SHP77 treated with DMSO at 0.1 percent for 48 hours (cell line): ENCODE measurements at regions not wholly inside any gene's neighbourhood (a gene's known extent, or its start where the extent isn't known, plus 50 kb on each side); places are given as distances from the start of the nearest gene placed in this dataset.
"Not testable (repeated sequence)": the region's sequence is repeated elsewhere in the genome, so short reads cannot be mapped to it uniquely, and the experiment has no call there.

Experiments used
- DNase-seq: peaks from one replicate; lab custom pipeline; 2025; lab: John Stamatoyannopoulos, UW

- DNase-seq: no peak
These were observed 80.0 kb downstream of the METRNL start for GRCh38 chr17:83159204-83160049.

GRCh38 chr17:83160443-83161297 lies 81.3 kb downstream of the METRNL start:
- no peak for DNase-seq

- DNase-seq: no peak
These were observed 82.1 kb downstream of the METRNL start for GRCh38 chr17:83161298-83162034.

- no peak for DNase-seq
These were observed 82.8 kb downstream of the METRNL start for GRCh38 chr17:83162035-83162745.

- DNase-seq: no peak
These were observed 85.1 kb downstream of the METRNL start for GRCh38 chr17:83164490-83164889.

- no peak for DNase-seq
These were observed 91.3 kb downstream of the METRNL start for GRCh38 chr17:83170571-83171260.

GRCh38 chr17:83171661-83172060 lies 92.3 kb downstream of the METRNL start:
- no peak for DNase-seq

- not testable (repeated sequence) for DNase-seq
These were observed 92.7 kb downstream of the METRNL start for GRCh38 chr17:83172099-83172498.

- not testable (repeated sequence) for DNase-seq
These were observed 93.2 kb downstream of the METRNL start for GRCh38 chr17:83172646-83173045.

- DNase-seq: not testable (repeated sequence)
These were observed 93.9 kb downstream of the METRNL start for GRCh38 chr17:83173180-83173913.

- no peak for DNase-seq
These were observed 94.5 kb downstream of the METRNL start for GRCh38 chr17:83173914-83174361.

GRCh38 chr17:83174362-83175118 lies 95.1 kb downstream of the METRNL start:
- DNase-seq: peak; percentile 23

GRCh38 chr17:83175119-83175821 lies 95.9 kb downstream of the METRNL start:
- no peak for DNase-seq

GRCh38 chr17:83175822-83176622 lies 96.6 kb downstream of the METRNL start:
- DNase-seq: no peak

GRCh38 chr17:83176623-83177583 lies 97.5 kb downstream of the METRNL start:
- DNase-seq: no peak

GRCh38 chr17:83177611-83178532 lies 98.5 kb downstream of the METRNL start:
- DNase-seq: no peak
